AG09309 (cell line): ENCODE measurements at regions not wholly inside any gene's neighbourhood (a gene's known extent, or its start where the extent isn't known, plus 50 kb on each side); places are given as distances from the start of the nearest gene placed in this dataset.

Source experiments
- DNase-seq: peaks from one replicate; pipeline ENCODE4 v3.0.0-alpha.2; 2010; ENCODE audit warnings: low read depth
- H3K4me3 ChIP-seq: 2 replicates; pipeline ENCODE4 v1.5.1; 2011; ENCODE audit warnings: mild to moderate bottlenecking, low read depth, low read length, moderate library complexity; ENCODE audit not compliant: control insufficient read depth
- CTCF ChIP-seq: IDR thresholded peaks from 2 replicates; pipeline ENCODE4 v1.5.1; 2011; ENCODE audit warnings: mild to moderate bottlenecking, low read depth, low read length, inconsistent platforms; ENCODE audit not compliant: insufficient read depth, control insufficient read depth; ENCODE audit errors: missing control alignments

- no peak overlapping the region for H3K4me3 ChIP-seq
- DNase-seq: peak; percentile 29
- no peak for TF ChIP-seq CTCF
These were observed 297.7 kb upstream of the DDHD1 start for GRCh38 chr14:53450871-53451270.

- no peak for TF ChIP-seq CTCF
- H3K4me3 ChIP-seq: no peak overlapping the region
- no peak for DNase-seq
These were observed 295.6 kb upstream of the DDHD1 start for GRCh38 chr14:53448682-53449081.

- H3K4me3 ChIP-seq: no peak overlapping the region
- no peak for TF ChIP-seq CTCF
- DNase-seq: no peak
These were observed 291.7 kb upstream of the DDHD1 start for GRCh38 chr14:53444677-53445312.

- TF ChIP-seq CTCF: no peak
- no peak for DNase-seq
These were observed 288.7 kb upstream of the DDHD1 start for GRCh38 chr14:53441789-53442188.

GRCh38 chr14:53437858-53438257 lies 284.7 kb upstream of the DDHD1 start:
- no peak for DNase-seq
- TF ChIP-seq CTCF: no peak

More at GRCh38 chr14:53441789-53442188, 288.7 kb upstream of the DDHD1 start:
- H3K4me3 ChIP-seq: no peak overlapping the region

GRCh38 chr14:53432378-53432802 lies 279.3 kb upstream of the DDHD1 start:
- peak; percentile 17 for DNase-seq
- H3K4me3 ChIP-seq: no peak overlapping the region
- peak; percentile 78 for TF ChIP-seq CTCF

More at GRCh38 chr14:53437858-53438257, 284.7 kb upstream of the DDHD1 start:
- H3K4me3 ChIP-seq: no peak overlapping the region

- no peak overlapping the region for H3K4me3 ChIP-seq
- no peak for TF ChIP-seq CTCF
- no peak for DNase-seq
These were observed 277.7 kb upstream of the DDHD1 start for GRCh38 chr14:53430870-53431269.
